ENCODE measurements at regions not wholly inside any gene's neighbourhood (a gene's known extent, or its start where the extent isn't known, plus 50 kb on each side); places are given as distances from the start of the nearest gene placed in this dataset.

DNA sequence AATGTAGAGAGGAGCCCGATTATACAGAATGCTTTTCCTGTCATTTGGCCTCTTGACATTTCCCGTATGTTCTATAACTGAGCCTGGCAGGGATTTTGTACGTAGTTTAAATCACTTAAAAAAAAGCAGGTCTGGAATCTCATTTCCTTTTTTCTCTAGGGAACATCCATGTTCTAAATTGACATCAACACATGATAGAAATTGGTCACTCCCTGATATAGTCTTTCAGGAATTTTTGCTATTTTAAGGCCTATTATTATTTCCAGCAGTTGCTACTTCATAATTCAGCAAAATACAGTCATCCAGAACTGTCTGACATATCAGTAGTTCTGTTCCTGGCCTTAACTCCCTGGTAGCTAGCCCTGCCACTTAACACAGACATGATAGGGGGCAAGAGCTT lies 565.7 kb upstream of the ZEB2 start:
- no peak for DNase-seq

DNA sequence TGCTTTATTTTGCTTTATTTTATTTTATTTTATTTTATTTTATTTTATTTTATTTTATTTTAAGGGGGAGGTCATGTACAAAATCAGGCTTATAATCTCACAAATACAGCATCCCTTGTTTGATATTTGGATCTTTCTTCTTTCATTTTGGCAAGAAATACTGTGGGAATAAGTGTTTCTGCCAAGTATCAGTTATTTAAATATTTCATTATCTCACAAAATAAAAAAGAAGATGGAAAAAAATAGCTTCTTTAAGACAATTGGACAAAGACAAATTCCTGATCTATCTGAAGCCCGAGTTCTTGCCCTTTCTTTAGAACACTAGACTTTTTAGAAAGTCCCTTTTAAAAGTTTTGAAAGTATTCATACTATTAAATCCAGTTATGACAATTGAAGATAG lies 560.5 kb upstream of the ZEB2 start:
- no peak for DNase-seq

DNA sequence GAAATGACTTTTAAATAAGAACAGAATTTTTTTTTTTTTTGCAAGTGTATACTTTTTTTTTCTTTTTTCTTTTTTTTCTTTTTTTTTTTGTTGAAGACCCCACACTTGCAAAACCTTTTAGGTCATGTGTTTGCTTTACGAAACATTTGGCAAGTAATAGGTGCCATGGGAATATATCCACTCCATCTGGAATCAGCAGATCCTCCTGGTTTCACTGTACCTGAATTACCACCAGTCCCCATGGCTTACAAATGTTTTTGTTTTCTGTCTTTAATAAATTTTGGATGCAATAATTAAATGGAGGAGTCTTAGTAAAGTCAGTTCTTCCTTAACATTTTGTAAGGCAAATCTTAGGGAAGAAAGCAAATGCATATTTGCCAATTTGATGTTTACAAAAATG lies 559.7 kb upstream of the ZEB2 start:
- peak in 1 of 2 experiments; percentile 1 for DNase-seq

DNA sequence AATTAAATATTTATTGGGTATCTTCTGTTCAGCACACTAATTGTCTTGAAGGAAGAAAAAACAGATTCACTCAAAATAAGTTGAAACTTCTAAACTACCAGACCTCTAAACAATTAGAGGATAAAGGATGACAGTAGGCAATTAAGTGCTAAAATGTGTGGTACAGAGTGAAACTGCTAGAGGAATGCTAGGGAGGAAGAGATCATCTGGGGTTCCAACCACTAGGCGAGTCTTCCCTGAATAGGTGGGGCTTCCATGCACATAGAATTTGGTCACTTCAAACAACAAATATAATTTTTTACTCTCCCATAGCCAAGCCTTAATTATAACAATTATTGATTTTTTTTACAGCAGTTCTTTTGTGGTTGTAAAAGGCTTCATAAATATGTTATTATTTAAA lies 559.0 kb upstream of the ZEB2 start:
- no peak for DNase-seq

DNA sequence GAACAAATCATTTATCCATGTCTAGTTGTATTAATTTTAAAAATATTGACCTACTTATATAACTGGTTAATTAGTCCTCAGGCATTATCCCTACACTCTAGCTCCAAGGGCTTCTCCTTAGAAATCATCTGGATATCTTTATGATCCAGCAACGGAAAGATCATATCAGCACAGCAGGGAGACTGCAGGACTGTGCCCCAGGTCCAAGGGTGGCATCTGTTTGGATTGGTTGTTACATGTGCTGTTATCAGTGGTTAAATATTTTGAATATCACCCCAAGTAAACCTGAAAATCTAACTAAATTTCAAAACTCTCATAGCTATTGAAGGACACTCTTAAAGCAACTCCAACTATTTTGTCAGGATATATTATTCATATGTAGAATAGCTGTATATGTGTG lies 556.2 kb upstream of the ZEB2 start:
- DNase-seq, result peak in 1 of 2 experiments; percentile 33

DNA sequence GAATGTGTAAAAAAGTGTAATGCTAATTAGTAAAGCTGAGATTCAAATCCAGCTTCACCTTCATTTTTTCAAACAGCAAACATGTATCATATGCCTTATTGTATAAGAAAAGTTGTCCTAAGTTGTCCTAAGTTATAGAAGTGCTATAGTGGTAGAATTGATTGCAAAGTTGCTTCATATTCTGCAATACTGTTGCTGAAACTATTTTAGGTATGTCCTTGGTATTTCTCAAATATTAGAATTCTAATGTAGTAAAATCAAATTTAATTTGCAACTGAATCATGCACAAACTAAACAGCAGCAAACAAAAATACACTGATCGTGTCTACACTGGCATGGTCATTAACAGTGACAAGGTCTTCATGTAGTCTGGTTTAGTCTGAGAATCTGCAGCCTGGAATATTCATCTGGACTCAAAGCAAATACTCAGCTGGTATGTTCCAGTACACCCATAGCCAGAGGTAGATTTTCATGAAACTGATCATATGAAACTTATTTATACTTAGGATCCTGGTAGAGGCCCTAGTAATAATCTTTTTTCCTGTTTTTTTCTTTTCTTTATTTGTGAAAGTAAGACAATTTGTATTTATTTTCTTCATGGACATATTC lies 555.6 kb upstream of the ZEB2 start:
- DNase-seq, result no peak

DNA sequence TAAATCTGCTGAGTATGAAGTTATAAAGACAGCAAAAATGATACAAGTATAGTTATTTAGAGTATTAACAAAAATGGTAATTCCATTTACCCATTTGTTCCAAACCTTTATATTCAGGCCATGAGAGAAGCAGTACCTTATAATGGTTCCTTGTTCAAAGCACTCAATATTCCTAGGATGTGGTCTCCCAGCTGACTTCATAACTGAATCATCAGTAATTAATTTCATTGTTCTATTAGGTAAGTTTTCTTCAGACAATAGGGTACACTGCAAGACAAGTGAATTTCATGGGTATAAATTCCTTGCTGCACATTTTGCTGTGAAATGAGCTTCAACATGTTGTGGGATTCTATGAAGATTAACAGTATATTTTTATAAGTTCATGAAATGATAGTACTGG lies 550.8 kb upstream of the ZEB2 start:
- DNase-seq, result no peak

DNA sequence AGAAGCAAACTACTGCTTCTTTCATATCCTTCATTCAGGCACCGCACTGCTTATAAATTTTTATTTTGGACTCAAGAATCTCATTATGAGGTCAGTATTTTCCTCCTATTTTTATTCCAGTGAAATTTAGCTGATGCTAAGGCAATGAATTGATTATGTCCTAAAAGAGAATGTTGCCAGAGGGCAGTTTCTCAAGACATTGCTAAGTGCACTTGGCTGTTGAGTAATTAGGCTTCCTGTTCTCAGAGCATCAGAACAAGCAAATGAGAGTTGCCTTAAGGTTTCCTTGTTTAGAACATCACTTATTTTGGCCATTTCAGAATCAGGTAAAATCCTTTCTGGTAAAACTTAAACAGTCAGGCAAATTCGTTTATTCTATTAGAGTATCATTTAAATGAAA lies 548.6 kb upstream of the ZEB2 start:
- DNase-seq, result no peak

DNA sequence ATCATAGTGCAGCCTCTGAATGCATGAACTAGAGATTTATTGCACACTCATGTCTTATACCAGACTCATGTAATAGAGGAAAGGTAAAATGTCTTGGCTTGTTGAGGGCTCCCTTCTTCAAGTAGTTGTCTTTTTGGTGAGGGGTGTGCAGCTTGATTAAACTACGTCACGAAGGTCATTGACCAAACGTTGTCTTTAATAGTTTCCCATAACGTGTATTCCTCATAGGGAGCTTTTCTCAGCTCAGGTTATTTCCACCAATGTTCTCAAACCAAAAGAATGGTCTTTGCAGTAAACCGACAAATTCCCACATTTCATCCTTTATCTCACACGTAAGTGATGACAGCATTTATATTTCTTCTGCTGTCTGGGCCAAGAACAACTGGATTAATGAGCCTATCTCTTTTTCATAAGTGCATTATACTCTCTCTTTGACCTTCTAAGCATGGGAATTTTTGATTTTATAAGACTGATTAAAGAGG lies 547.7 kb upstream of the ZEB2 start:
- DNase-seq, result no peak

DNA sequence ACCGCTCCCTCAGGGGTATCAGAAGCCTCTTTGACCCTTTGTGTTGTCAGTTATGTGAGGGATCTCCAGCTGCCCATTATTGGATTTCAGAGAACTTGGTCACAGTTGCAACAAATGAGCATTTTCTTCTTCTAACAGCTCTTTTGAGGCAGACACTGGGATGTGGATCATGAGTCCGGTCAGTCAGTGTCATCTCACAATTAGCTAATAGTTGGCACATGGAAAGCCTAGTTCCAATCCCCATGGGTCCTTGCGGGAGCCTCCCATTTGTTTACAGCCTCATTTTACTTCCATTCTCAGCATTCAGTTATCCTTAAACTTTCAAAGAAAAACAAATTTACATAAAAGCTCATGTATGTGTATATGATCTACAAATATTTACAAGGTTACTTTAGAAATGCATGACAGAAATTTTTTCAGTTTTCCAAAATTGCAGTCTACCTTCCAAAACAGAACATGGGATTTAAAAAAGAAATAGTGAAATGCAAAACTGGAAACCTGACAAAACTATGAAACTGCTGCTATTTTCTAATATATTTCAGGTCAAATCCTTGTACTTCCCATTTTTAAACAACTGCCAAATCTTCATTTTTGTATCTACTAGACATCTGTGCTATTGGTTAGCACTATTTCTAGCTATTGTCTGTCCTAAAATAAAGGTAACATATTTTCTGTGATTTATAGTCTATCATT lies 547.1 kb upstream of the ZEB2 start:
- no peak for DNase-seq

DNA sequence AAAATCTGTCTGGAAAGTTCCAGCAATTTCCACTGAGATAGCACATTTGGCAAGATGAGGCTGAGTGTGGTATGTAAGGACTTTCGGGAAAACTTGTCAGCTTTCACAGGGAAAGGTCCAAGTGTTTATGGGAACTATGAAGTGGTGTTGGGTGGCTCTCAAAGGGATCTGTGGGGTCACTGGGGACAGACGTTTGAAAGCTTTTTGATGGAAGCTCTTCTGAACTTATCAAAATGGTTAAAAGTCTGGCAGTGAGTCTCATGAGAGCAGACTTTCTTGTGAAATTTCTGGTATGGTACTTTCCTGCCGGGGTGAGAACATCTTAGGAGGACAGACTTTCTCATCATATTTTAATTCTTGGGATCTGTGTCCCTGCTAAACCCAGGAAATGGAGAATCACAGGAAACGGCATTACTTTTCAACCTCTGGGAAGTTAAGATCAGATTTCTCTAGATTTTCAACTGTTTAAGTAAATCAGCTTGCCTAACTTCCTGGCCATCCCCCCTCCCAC lies 546.3 kb upstream of the ZEB2 start:
- no peak for DNase-seq

DNA sequence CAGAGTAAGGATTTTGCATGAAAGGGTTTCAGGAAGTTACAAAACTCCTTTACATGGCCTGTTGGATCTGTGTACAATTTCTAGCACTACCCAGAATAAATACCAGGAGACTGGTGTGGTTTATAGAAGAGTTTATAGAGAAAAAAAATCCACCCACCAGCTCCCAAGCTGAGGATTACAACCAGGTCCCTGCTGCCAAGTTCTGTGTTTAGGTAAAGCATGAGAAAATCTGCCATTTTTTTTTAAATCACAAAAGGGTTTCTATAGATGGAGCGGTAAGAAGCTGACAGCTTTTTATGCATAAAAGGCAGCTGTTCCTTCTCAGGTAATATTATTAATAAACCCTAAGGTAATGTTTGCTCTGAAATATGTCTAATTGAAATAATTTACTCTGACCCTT lies 545.4 kb upstream of the ZEB2 start:
- no peak for DNase-seq

DNA sequence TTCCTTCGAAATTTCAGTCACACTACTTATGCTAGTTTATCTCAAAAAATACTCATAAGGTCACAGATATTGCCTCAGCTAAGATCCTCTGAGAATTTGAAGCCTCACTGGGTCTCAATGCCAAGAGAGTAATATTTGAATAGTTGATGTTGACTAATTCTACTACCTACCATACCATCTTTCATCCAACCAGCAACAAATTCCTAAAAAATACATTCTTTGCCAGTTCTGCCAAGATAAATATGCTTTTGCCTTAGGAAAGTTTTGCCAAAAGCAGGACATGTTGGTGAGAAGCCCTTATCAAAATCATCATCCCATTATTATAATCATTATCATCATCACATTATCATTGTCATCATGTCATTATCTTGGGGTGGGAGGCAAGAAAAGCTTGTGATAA lies 544.6 kb upstream of the ZEB2 start:
- DNase-seq, result no peak

DNA sequence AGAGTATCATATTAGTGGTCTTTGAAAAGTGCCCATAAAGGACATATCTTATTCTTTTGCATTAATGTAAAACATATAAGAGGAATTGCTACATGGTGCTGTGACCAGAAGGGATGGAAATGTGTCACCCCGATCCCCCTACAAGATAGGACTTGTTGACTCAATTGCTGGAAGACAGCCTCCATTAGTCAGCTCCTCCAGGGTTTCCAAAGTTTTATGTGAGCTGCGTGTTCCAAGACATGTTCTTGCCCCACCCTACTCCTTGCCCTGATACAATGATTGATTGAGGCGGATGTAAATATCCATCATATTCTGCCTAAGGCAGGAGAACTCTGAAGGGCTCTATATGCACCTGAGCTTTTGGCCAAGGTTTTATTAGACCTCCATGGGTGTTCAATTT lies 541.0 kb upstream of the ZEB2 start:
- DNase-seq, result no peak

DNA sequence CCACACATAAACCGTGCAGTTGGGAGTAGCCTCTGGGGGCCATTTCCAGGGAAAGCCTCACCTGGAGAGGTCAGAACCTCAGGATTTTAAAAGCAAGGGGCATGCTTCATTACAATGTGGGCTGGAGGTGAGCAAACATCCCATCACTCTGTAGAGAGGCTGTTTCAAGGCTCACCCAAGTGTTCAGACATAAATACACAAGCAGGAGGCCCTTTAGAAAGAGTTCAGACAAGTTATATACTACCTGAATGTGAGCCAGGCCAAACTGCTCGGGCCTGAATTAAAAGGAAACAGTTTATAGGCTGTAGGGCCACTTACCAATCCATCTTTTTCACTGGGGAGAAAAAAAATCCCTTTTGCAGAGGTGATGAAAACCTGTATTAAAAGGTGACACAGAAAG lies 540.0 kb upstream of the ZEB2 start:
- no peak for DNase-seq

DNA sequence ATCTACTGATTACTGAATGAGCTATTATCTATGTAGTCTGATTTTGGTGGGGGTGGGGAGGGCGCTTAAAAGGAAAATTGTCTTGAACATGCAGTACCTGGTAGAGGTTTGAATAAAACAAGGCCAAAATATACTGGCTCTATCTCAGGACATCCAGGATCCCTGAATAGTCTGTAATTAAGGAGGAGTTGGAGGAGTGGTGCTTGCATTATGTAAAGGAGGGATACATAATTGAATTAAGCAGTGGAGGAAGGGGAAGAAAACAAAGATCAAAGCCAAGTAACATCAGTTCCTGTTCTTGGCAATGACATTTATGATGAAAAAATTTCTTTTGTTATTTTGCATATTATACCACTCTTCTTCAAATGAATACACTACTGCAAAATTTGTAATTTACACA lies 539.4 kb upstream of the ZEB2 start:
- no peak for DNase-seq

DNA sequence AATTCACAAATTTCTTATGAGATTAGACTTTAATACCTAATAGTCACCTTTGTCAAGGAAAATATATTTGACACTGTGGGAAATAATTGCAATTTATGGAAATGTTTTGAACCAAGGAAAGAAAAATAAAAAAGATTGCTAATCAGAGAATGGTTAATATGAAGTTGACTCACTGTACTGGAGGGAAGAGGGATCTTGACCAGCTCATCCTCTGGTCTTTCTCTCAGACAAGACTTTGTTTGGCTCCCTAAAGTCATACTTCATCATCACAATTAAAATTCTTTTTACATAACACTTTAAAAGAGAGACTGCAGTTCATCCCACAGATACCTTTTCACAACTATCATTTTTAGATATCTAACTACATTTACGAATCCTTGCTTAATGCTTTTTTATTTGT lies 538.5 kb upstream of the ZEB2 start:
- no peak for DNase-seq

DNA sequence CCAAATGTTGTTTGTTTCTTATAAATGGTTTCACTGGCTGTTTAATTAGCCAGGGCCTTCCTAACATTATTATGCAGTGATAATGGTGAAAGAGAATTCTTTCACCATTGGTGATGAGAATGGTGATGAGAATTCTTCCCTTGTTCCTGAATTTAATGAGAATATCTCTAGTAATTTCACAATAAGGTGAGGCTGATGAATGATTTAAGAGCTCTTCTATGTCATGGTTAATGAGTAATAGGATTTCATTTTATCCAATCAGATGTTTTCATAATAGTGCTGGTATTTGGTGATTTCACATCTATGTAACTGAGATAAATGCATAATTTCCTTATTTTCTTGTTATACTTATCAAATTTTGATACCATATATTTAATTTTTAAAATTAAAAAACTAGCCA lies 535.7 kb upstream of the ZEB2 start:
- no peak for DNase-seq

DNA sequence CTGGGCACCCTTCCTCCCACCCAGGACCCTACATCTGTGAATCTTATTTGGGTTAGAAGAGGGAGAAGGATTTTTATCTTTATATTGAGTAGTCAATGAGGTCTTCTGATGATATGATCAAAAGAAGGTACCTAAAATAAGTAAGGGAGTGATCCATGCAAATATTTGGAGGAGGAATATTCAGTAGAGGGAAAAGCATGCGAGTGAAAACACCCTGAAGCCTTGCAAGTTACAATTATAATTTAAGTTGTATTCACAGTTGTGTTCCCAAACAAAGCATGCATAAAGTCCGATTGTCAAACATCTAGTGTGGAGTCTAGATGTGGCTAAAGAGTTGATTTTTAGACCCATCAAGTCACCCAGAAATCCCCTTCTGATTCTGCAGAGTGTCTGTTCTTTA lies 530.2 kb upstream of the ZEB2 start:
- no peak for DNase-seq

DNA sequence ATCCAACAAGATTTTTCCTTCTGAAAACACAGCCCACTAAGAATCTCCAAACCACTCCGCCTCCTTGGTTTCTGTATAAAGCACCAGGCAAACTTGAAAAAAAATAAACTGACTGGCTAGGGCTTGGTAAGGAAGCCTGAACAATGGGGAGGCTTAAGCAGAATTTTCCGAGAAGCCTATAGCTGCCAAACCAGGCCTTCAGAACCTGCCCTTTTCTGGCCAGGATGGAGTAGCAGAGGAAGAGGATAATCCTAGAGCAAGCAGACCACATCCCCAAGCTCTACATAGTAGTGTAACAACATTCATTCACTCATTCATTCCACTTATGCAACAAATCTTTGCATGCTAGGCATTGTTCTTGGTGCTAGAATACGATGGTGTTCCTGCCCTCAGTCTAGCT lies 529.6 kb upstream of the ZEB2 start:
- DNase-seq, result no peak

DNA sequence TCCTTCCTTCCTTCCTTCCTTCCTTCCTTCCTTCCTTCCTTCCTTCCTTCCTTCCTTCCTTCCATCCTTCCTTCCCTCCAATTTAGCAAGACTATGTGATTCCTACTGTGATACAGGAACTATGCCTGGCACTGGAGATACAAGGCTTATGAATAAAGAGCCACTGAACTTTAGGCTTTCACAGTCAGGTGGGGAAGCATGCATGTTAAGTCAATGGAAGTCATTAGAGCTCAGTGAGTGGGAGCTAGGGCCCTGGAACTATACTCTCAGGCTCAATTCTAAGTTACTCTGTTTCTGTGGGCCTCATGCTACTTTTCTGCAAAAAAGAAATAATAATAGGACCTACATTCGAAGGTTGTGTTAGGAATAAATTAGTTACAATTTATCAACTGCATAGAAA lies 527.6 kb upstream of the ZEB2 start:
- no peak for DNase-seq

DNA sequence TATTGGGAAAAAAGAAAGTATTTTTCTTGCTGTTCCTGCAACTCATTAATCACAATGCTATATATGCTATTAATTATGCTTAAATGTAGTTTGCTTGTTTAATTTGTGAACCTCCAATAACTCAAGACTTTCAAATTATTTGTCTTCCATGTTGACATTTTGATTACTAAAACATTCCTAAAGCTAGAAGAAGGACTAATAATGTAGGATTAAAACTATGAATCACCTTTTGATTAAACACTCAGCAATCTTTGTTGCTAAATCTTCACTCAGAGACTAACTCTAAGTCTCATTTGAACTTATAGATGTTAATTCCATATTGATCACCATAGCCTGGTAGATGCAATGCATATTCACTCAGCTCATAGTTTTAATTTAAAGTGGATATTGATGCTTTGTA lies 524.6 kb upstream of the ZEB2 start:
- no peak for DNase-seq

DNA sequence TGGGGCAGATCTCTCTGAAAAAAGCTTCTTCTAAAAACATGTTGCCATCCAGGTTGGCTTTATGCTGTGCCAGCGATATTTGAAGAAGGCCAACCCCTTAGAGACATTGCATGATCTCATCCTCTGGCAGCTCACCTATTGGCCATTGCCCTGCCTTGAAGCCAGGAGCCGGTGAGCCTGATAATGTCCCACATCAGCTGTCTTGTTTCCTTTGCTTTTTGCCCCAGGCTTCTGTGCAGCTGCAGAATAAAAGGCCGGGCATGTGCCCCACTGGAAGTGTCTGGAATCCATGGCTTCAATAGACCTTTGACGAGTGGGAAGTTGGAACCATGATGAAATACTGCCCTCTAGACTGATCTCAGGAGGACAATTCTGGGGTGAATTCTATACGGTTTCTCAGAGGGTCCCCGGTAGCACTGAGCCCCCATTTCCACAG lies 523.5 kb upstream of the ZEB2 start:
- peak in 1 of 2 experiments; percentile 1 for DNase-seq

DNA sequence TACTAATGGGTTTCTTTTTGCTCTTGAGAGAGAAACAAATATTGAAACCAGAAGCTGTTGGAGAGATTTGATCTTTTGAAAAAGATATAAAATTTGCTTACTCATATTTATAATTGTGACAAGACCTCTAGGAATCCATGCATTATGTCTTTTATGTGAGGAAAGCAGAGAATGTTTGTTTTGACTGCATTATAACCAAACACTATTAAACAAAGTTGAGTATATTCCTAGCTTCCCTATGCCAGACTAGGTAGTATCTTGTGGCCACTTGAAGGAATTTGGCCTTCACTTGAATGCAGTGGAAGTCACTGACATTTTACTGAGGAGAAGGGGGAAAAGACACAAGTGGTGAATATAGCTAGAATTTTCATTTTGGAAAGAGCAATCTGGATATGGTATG lies 521.8 kb upstream of the ZEB2 start:
- no peak for DNase-seq

DNA sequence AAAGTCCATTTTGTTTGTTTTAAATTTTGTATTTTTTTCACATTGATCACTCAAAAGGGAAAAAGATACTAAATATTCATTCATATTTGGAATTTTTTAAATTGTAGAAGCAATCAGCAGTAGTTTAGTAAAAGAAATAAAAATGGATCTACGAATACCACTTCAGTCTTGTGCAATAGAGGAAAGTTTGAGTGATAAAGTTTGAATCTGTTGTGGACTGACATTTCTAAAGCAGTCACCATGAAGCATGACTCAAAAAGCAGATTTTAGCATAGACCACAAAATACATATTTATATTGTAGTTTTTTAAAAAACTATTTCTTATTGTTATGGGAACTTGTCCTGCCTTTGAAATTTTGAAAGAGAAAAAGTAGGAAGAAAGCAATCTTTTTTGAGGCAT lies 520.5 kb upstream of the ZEB2 start:
- no peak for DNase-seq
